Forelimb muscle (tissue), 1 donor: ENCODE measurements at regions not wholly inside any gene's neighbourhood (a gene's known extent, or its start where the extent isn't known, plus 50 kb on each side); places are given as distances from the start of the nearest gene placed in this dataset.

Source experiments
- DNase-seq: peaks from one replicate; pipeline ENCODE4 v3.0.0-alpha.2; 2013; ENCODE audit warnings: low read depth

GRCh38 chr2:136375017-136375901 is 257.3 kb upstream of the CXCR4 start:
- no peak for DNase-seq

DNA sequence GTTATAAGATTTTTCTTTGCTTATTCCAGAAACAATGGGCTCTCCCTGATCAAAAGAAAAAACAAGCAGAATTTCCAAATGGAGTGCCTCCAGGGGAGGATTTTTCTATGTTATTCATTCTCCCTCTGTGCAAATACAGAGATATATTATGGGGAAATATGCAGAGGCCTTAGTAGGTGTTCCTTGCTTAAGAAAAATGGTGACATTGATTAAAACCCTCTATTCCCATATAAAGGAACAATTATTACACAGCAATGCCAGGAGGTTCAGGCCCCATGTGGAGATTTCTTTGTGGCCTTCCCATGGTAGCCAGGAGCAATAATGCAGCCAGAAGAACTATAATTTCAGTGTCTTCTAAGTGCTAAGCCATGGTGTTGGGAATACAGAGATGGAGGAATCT is 255.9 kb upstream of the CXCR4 start:
- no peak for DNase-seq

- DNase-seq = no peak
Measured at GRCh38 chr2:136373029-136373428, 255.1 kb upstream of the CXCR4 start.

GRCh38 chr2:136363900-136364299 is 246.0 kb upstream of the CXCR4 start:
- DNase-seq = no peak

DNA sequence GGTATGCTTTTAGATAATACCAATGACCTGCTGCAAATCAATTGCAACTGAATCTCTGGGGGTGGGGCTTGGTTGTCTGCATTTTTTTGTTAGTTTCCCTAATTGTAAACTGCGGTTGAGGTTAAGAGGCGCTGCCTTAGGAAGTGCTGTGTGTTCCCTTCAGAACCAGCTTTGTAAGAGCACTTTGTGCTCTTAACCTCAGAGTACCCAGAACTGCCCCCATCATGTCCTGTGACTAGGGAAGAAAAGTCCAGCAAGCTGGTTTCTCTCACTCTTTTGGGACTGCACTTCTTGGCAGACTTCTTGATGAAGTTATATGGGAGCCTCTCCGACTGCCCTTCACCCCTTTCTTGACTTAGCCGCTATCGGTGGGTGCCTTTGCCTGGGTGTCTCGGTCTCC is 245.5 kb upstream of the CXCR4 start:
- DNase-seq = no peak

DNA sequence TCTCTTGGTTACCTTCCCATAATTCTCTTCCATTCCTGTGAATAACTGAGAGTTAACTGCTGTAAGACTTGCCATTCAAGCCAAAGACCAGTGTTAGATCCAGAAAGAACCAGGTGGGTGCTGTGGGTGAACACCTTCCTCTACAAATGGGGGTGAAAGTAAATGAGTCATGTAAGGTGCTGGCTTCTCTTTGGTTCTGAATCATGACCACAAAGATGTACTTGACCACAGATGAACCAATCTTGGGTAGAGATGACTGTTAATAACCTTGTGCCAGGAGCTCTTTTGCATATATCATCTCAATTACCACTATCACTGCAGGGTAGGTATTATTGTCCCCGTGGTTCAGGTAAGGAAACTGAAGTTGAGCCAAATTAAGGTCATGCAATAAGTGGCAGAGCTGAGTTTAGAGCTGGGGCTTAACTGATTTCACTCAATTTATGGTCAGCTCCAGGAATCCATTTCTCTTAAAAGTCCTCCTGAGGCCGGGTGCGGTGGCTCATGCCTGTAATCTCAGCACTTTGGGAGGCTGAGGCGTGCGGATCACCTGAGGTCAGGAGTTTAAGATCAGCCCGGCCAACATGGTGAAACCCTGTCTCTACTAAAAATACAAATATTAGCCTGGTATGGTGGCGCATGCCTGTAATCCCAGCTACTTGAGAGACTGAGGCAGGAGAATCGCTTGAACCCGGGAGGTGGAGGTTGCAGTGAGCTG is 244.9 kb upstream of the CXCR4 start:
- DNase-seq = no peak

DNA sequence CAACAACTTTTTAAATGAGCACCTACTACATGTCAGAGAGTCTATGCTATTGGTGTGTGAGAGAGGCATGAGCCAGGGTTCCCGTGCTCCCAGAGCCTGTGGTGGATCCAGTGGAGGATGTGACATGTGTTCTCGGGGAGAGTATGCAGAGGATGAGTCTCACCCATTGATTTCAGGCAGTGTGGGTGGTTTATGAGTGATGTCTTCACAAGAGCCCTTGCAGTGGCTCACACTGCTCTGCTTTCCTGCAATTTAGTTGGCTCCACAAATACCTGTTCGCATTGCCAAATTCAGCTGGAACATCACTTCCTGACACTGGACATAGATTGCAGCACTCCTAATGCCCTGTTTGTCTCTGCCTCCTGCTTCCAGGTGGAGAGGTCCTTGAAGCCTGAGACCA is 243.6 kb upstream of the CXCR4 start:
- DNase-seq = no peak

DNA sequence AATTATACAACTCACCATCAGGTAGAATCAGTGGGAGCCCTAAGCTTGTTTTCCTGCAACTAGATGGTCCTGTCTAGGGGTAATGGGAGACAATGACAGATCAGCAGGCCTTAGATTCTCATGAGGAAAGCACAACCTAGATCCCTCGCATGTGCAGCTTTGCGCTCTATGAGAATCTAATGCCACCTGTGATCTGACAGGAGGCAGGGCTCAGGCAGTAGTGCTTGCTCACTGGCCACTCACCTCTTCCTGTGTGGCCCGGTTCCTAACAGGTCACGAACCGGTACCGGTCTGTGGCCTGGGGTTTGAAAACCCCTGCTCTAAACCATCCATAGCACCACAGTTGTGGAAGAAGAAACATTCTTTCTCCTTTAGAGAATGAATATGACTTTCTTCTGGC is 242.8 kb upstream of the CXCR4 start:
- no peak for DNase-seq

DNA sequence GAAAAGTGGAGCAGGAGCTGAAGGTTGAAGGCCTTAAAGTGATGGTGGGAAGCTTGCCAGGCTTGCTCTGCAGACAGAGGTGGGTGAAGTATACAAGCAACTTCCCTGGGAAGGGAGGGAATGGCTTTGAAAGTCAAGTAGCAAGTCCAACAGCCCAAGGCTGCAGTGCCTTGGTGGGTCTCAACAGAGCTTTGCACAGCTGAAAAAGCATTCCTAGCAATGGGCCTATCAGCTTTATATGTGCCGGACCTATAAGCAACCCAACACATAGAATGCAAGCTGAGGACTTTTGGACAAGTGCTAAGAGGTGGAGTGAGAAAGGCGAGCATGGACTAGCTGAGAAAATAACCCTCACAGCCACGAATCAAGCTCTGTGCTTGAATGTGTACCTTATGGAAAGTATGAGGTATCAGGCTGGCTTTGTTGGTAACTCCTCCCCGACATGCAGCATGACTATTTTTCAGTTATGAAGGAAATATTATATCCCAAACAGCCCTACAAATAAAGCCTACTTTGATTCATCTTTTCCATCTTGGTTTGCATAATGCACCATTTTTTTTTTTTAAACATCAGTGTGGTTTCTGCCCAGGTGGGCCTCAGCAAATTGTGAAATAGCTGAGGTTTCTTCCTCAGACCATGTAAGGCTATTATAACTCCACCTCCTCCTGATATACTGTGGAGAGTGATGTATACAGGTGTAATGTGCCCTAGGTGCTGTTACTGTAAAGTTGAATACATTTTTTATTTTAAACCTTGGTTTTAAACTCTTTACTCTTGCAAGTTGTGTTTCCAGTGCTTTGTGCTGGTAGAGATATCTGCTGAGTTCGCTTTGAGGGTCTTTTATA is 241.4 kb upstream of the CXCR4 start:
- no peak for DNase-seq

- DNase-seq = no peak
Measured at GRCh38 chr2:136358576-136358975, 240.6 kb upstream of the CXCR4 start.

DNA sequence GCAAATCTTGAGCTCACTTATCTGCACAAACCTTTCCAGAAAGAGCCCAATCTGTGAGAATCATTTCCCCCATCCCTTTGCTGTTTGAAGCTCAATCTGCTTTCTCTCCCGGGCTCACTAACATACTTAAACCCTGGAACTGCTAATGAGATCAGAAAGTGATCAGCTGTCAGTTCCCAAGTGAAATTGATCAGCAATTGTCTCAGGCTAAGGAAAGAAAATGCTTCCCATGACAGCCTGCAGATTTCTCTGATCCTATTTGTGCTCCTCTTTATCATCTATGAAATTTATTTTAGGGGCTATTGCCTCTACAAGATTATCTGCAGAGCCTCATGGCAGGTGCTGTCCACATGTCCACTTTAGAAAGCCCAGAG is 239.0 kb upstream of the CXCR4 start:
- DNase-seq = no peak

DNA sequence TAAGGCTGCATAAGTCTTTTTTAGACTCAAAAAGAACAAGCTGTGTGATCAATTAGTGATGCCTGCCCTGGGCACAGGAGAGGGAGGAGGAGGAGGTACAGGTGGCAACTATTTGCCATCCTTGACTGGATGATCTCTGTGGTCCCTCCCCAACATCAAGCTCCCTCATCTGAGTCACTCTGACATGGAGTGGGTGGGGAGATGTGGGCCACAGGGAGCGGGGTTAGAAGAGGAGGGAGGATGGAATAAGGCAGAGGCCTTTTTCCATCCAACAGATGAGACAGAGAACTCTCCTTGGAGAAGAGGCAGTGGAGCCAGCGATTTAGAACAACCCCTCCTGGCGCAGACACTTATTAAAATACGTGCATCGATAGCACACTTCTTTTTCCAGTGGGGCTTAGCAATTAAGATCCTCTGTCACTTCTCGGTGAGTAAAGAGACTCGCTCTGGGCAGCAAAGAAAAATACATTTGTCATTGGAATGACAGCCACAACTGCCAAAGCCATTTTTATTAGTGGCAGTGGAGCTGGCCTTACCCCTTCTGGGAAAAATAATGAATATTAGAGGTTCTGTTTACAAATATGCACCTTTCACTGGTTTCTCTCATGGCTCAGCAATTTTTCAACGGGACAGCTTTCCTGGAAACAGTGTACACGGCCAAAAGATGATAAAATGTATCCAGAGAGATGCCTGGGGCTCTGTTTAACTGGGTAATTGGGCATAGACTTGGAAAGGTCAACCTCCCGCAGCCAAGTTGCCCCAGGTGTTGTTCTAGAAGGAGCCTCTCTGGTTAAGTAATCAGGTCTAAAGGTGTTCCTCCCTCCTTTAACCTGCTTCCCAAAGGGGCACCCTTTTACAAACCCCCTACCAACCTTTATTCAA is 238.4 kb upstream of the CXCR4 start:
- DNase-seq = no peak

- DNase-seq = no peak
Measured at GRCh38 chr2:136351684-136352083, 233.7 kb upstream of the CXCR4 start.

DNA sequence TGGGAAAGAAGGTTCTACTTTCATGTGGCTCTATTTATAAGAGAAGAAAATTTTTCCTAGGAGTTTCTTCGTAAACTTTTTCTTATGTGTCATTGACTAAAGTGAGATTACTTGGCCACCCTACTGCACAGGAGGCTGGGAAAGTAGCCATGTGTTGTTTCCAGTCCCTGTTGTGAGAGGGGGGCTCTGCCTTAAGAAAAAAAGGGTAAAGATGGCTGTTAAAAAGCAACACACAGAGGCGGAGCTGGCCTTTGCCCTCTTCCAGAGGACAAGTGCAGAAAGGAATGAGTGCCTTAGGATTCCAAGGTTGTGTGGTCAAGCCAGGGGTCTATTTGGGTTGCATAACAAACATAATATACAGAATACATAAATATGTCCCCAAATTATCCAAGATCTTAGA is 230.0 kb upstream of the CXCR4 start:
- no peak for DNase-seq

DNA sequence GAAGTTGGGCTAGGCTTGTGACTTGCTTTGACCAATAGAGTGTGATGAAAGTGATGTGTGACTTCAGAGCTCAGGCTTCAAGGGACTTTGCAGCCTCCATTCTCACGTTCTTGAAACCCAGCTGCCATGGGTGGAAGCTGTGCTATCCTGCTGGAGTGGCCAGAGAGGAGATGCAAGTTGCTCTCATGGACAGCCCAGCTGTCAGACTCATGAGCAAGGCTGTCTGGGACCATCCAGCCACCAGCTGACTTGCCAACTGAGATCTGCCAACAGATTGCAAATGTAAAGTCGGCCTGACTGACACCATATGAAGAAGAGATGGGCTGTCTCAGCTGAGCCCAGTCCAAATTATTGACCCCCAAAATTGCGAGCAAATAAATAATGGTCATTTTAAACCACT is 226.4 kb upstream of the CXCR4 start:
- no peak for DNase-seq

GRCh38 chr2:136342138-136342537 is 224.2 kb upstream of the CXCR4 start:
- DNase-seq = peak; percentile 69

GRCh38 chr2:136334967-136335366 is 217.0 kb upstream of the CXCR4 start:
- DNase-seq = no peak

GRCh38 chr2:136332436-136333095 is 214.6 kb upstream of the CXCR4 start:
- DNase-seq = no peak

DNA sequence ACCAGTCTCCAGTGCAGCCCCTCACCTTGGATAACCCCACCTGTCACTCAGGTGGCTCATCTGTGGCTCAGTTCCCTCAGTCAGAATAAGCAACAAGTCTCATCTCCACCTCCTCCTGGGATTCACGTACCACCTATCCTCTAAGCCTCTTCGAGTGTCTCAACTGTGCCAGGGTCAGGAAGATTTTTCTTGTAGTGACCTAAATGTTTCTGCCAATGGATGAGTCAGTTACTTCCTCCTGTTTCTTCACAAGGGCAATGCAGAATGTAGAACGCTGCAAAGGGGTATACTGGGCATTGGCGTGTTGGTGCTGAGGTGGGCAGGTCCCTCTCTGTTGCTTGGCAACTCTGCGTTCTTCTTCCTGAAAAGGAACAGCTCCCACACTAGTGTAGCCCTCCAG is 213.3 kb upstream of the CXCR4 start:
- DNase-seq = no peak

DNA sequence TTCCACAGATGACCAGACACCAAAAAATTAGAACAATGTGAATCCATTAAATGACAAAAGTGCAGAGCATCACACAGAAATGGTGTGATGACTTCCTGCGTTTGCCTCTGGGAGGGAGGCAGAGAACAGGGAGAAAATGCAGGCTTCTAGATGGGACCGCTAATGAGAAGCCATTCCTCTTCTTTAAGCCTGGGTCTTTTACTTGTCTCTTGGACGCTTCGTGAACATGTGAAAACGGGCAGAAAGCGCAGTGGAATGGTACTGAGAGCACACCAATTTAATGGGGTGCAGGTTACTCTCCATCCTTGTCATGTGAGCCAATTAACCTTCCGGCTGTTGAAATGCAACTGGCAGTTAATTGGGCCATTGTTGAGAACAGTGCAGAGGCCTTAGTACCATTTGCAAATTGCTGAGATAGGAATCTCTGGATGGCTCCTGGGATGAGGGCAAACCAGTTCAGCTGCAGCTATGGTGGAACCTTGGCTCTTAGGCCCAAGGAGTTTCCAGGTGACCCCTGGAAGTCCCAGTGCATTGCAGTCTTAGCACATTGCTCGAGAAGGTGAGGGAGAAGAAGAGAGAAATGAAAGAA is 210.4 kb upstream of the CXCR4 start:
- no peak for DNase-seq
